ENCODE measurements at regions not wholly inside any gene's neighbourhood (a gene's known extent, or its start where the extent isn't known, plus 50 kb on each side); places are given as distances from the start of the nearest gene placed in this dataset.

GRCh38 chr2:176729706-176730569 lies 460.7 kb downstream of the MTX2 start:
- no peaks in the 10 kb centered on the region for H3K4me1 Mint-ChIP-seq (ENCODE audit: low read depth, unreplicated experiment)
- no peaks in the 10 kb centered on the region for H3K36me3 Mint-ChIP-seq (ENCODE audit: insufficient read depth, unreplicated experiment)
- Histone ChIP-seq H3K27me3 (replicated peaks; ENCODE audit: control insufficient read depth, insufficient read depth, low read length) (no peaks in the 10 kb centered on the region), H3K36me3 (ENCODE audit: control insufficient read depth, insufficient read depth, low read length) (no peaks in the 10 kb centered on the region), H3K9me3 (no peaks in the 10 kb centered on the region), H3K4me3 (ENCODE audit: low read depth, low read length) (no peak overlapping the region), H3K4me1 (no peaks in the 10 kb centered on the region)
- H3K4me3 Mint-ChIP-seq (ENCODE audit: unreplicated experiment): no peak overlapping the region
- POLR2A ChIA-PET: no interaction called here
- intact Hi-C loops (cut with micrococcal nuclease; ENCODE audit: unreplicated experiment): no loop called here
- CTCF ChIA-PET: no interaction called here
- DNase-seq: no peak
- TF ChIP-seq, protein P1, sequence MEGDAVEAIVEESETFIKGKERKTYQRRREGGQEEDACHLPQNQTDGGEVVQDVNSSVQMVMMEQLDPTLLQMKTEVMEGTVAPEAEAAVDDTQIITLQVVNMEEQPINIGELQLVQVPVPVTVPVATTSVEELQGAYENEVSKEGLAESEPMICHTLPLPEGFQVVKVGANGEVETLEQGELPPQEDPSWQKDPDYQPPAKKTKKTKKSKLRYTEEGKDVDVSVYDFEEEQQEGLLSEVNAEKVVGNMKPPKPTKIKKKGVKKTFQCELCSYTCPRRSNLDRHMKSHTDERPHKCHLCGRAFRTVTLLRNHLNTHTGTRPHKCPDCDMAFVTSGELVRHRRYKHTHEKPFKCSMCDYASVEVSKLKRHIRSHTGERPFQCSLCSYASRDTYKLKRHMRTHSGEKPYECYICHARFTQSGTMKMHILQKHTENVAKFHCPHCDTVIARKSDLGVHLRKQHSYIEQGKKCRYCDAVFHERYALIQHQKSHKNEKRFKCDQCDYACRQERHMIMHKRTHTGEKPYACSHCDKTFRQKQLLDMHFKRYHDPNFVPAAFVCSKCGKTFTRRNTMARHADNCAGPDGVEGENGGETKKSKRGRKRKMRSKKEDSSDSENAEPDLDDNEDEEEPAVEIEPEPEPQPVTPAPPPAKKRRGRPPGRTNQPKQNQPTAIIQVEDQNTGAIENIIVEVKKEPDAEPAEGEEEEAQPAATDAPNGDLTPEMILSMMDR (IDR thresholded peaks at IDR 0.05; ENCODE audit: insufficient read depth in 1 of 2, low read depth in 1 of 2, low read length in 1 of 2, severe bottlenecking in 1 of 2, unreplicated experiment in 1 of 2): no peak
- no peak overlapping the region for H3K27ac Mint-ChIP-seq (ENCODE audit: unreplicated experiment)
- no TSS peak for BruUV-seq (replicated peaks)
- H3K9me3 Mint-ChIP-seq (ENCODE audit: unreplicated experiment): no peaks in the 10 kb centered on the region
- peaks cover 2% of the 10 kb centered on the region for H3K27me3 Mint-ChIP-seq (ENCODE audit: insufficient read depth, unreplicated experiment)

DNA sequence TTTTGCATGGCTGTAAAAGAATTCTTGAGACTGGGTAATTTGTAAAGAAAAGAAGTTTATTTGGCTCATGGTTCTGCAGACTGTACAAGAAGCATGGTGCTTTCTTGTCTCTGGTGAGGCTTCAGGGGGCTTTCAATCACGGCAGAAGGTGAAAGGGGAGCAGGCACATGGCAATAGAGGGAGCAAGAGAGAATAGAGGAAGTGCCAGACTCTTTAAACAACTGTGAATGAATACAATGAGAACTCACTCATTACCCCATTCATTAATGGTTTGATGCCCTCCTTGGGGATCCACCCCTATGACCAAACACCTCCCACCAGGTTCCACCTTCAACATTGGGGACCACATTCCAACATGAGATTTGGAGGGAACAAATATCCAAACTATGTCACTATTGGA lies 463.5 kb downstream of the MTX2 start:
- TF ChIP-seq, protein P1 (IDR thresholded peaks at IDR 0.05; ENCODE audit: insufficient read depth in 1 of 2, low read depth in 1 of 2, low read length in 1 of 2, severe bottlenecking in 1 of 2, unreplicated experiment in 1 of 2): no peak
- CTCF ChIA-PET: no interaction called here
- POLR2A ChIA-PET: no interaction called here
- Histone ChIP-seq H3K36me3 (ENCODE audit: control insufficient read depth, insufficient read depth, low read length) (no peaks in the 10 kb centered on the region), H3K4me1 (no peaks in the 10 kb centered on the region), H3K4me3 (ENCODE audit: low read depth, low read length) (no peak overlapping the region), H3K27me3 (replicated peaks; ENCODE audit: control insufficient read depth, insufficient read depth, low read length) (no peaks in the 10 kb centered on the region), H3K9me3 (no peaks in the 10 kb centered on the region)
- H3K9me3 Mint-ChIP-seq (ENCODE audit: unreplicated experiment): no peaks in the 10 kb centered on the region
- intact Hi-C loops (cut with micrococcal nuclease; ENCODE audit: unreplicated experiment): no loop called here
- no peaks in the 10 kb centered on the region for H3K4me1 Mint-ChIP-seq (ENCODE audit: low read depth, unreplicated experiment)
- H3K36me3 Mint-ChIP-seq (ENCODE audit: insufficient read depth, unreplicated experiment): no peaks in the 10 kb centered on the region
- no TSS peak for BruUV-seq (replicated peaks)
- DNase-seq: no peak
- no peak overlapping the region for H3K27ac Mint-ChIP-seq (ENCODE audit: unreplicated experiment)
- no peak overlapping the region for H3K4me3 Mint-ChIP-seq (ENCODE audit: unreplicated experiment)
- H3K27me3 Mint-ChIP-seq (ENCODE audit: insufficient read depth, unreplicated experiment): no peaks in the 10 kb centered on the region

- Mint-ChIP-seq H3K9me3 (ENCODE audit: unreplicated experiment) (no peaks in the 10 kb centered on the region), H3K27ac (ENCODE audit: unreplicated experiment) (no peak overlapping the region), H3K4me3 (ENCODE audit: unreplicated experiment) (no peak overlapping the region), H3K4me1 (ENCODE audit: low read depth, unreplicated experiment) (no peaks in the 10 kb centered on the region), H3K27me3 (ENCODE audit: insufficient read depth, unreplicated experiment) (no peaks in the 10 kb centered on the region), H3K36me3 (ENCODE audit: insufficient read depth, unreplicated experiment) (no peaks in the 10 kb centered on the region)
- Histone ChIP-seq H3K27me3 (replicated peaks; ENCODE audit: control insufficient read depth, insufficient read depth, low read length) (no peaks in the 10 kb centered on the region), H3K4me3 (ENCODE audit: low read depth, low read length) (no peak overlapping the region), H3K9me3 (no peaks in the 10 kb centered on the region), H3K36me3 (ENCODE audit: control insufficient read depth, insufficient read depth, low read length) (no peaks in the 10 kb centered on the region), H3K4me1 (no peaks in the 10 kb centered on the region)
- ChIA-PET POLR2A (no interaction called here), CTCF (no interaction called here)
- TF ChIP-seq, protein P1 (IDR thresholded peaks at IDR 0.05; ENCODE audit: insufficient read depth in 1 of 2, low read depth in 1 of 2, low read length in 1 of 2, severe bottlenecking in 1 of 2, unreplicated experiment in 1 of 2): no peak
- DNase-seq: no peak
- intact Hi-C loops (cut with micrococcal nuclease; ENCODE audit: unreplicated experiment): no loop called here
- no TSS peak for BruUV-seq (replicated peaks)
Observed at GRCh38 chr2:176733698-176734430, 464.6 kb downstream of the MTX2 start.

Data from Caco-2 (cell line).